AG20443 (cell line): ENCODE measurements at regions not wholly inside any gene's neighbourhood (a gene's known extent, or its start where the extent isn't known, plus 50 kb on each side); places are given as distances from the start of the nearest gene placed in this dataset.

Source experiments
- DNase-seq: peaks from one replicate; pipeline ENCODE4 v3.0.0; 2012; ENCODE audit warnings: low spot score, mixed read lengths

GRCh38 chr15:31871166-31871886 is 159.0 kb upstream of the CHRNA7 start:
- no peak for DNase-seq

GRCh38 chr15:31871887-31872281 is 158.4 kb upstream of the CHRNA7 start:
- DNase-seq: no peak

- DNase-seq: no peak
These were observed 143.1 kb upstream of the CHRNA7 start for GRCh38 chr15:31887246-31887645.

GRCh38 chr15:31892513-31892912 is 137.8 kb upstream of the CHRNA7 start:
- DNase-seq: no peak

- no peak for DNase-seq
These were observed 136.5 kb upstream of the CHRNA7 start for GRCh38 chr15:31893780-31894179.

- no peak for DNase-seq
These were observed 132.6 kb upstream of the CHRNA7 start for GRCh38 chr15:31897746-31898145.

- no peak for DNase-seq
These were observed 128.8 kb upstream of the CHRNA7 start for GRCh38 chr15:31901501-31901900.

- DNase-seq: no peak
These were observed 125.3 kb upstream of the CHRNA7 start for GRCh38 chr15:31905054-31905453.

- no peak for DNase-seq
These were observed 104.8 kb upstream of the CHRNA7 start for GRCh38 chr15:31925541-31925940.

- DNase-seq: no peak
These were observed 99.3 kb upstream of the CHRNA7 start for GRCh38 chr15:31930967-31931366.

GRCh38 chr15:31932576-31932975 is 97.7 kb upstream of the CHRNA7 start:
- DNase-seq: no peak

GRCh38 chr15:31934821-31935220 is 95.5 kb upstream of the CHRNA7 start:
- no peak for DNase-seq

- no peak for DNase-seq
These were observed 76.8 kb upstream of the CHRNA7 start for GRCh38 chr15:31953478-31953877.

- DNase-seq: no peak
These were observed 75.7 kb upstream of the CHRNA7 start for GRCh38 chr15:31954374-31955172.

- no peak for DNase-seq
These were observed 74.6 kb upstream of the CHRNA7 start for GRCh38 chr15:31955734-31956133.

- no peak for DNase-seq
These were observed 72.7 kb upstream of the CHRNA7 start for GRCh38 chr15:31957581-31957980.

- no peak for DNase-seq
These were observed 65.6 kb upstream of the CHRNA7 start for GRCh38 chr15:31964586-31965307.

GRCh38 chr15:31970007-31970406 is 60.3 kb upstream of the CHRNA7 start:
- DNase-seq: no peak

- DNase-seq: no peak
These were observed 57.1 kb upstream of the CHRNA7 start for GRCh38 chr15:31973197-31973596.

- DNase-seq: no peak
These were observed 56.0 kb upstream of the CHRNA7 start for GRCh38 chr15:31974154-31974794.

GRCh38 chr15:31974855-31975829 is 55.2 kb upstream of the CHRNA7 start:
- peak; percentile 65 for DNase-seq
